ENCODE measurements at regions not wholly inside any gene's neighbourhood (a gene's known extent, or its start where the extent isn't known, plus 50 kb on each side); places are given as distances from the start of the nearest gene placed in this dataset.

DNA sequence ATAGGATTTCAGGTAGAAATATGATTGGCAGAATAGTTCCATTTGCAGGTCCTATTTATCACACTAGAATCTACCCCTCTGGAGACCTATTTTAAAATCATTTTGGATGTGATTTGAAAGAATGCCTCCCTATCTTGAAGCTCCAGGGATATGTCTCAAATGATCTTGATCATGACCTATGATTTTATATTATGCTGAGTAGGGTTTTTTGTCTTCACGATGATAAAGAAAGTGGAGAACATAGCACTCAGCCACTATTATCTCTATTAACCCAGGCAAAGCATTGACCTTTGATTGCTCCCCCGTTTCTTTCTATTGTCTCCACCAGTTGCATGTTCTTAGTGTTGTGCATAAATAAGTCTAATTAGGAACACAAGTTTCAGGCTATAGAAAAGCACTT is 307.9 kb downstream of the BLID start:
- Histone ChIP-seq H3K4me1 (ENCODE audit: control insufficient read depth, insufficient read depth, low read length) (no peaks in the 10 kb centered on the region), H3K9me3 (ENCODE audit: control insufficient read depth, low read length) (no peaks in the 10 kb centered on the region), H3K27ac (ENCODE audit: insufficient read depth, low read depth, low read length, poor library complexity, severe bottlenecking) (no peak overlapping the region), H3K36me3 (ENCODE audit: control insufficient read depth, insufficient read depth, low read length) (no peaks in the 10 kb centered on the region), H3K27me3 (ENCODE audit: control insufficient read depth, insufficient read depth, low read length, poor library complexity, severe bottlenecking) (no peaks in the 10 kb centered on the region), H3K4me3 (ENCODE audit: insufficient read depth, low read depth, low read length) (no peak overlapping the region)
- 69 to 100% methylated on average over 1 to 2 of the region's 2 CpGs for WGBS, 2 experiments

DNA sequence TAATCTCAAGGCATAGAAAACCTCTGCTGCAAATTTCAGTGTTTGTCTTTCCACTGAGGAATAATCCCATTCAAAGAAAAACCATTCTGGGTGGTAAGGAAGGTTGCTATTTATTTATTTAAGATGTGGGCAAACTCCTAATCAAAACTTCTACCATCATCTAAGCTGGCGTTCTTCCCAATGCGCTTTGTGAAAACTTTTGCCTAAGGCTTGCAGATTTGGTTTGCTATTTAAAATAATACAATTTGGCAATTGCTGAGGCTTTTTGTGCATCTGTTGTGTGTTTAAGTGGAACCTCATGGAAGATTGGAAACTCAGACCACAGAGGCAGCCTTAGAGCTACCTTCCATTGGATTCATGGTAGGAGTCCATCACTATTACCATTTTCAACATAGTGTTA is 309.0 kb downstream of the BLID start:
- H3K4me1 ChIP-seq (ENCODE audit: control insufficient read depth, insufficient read depth, low read length): peaks cover 9% of the 10 kb centered on the region
- H3K36me3 ChIP-seq (ENCODE audit: control insufficient read depth, insufficient read depth, low read length): no peaks in the 10 kb centered on the region
- no peaks in the 10 kb centered on the region for H3K9me3 ChIP-seq (ENCODE audit: control insufficient read depth, low read length)
- WGBS, 2 experiments: 100% methylated on average over 2 of the region's 2 CpGs; no CpG with 5 or more reads in 1 of the 2 experiments
- H3K27me3 ChIP-seq (ENCODE audit: control insufficient read depth, insufficient read depth, low read length, poor library complexity, severe bottlenecking): no peaks in the 10 kb centered on the region
- no peak overlapping the region for H3K4me3 ChIP-seq (ENCODE audit: insufficient read depth, low read depth, low read length)
- H3K27ac ChIP-seq (ENCODE audit: insufficient read depth, low read depth, low read length, poor library complexity, severe bottlenecking): no peak overlapping the region

DNA sequence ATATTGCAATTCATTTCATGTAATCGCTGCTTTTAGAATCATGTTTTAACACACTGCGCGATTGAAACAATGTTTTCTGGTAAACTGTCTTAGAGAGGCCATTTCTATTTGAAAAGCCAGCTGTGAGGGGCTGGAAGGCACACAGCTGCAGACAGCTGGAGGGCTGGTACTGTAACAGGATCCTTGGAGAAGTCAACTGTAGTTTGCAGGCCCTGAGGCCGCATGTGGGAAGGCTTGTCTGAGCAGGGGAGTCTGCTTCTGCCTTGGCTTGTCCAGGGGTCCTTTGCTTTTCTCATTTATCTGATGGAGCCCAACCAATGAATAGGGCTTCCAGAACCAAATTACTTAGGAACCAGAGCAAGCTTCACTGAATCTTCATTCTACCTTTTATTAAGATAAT is 313.5 kb downstream of the BLID start:
- peaks cover 24% of the 10 kb centered on the region for H3K4me1 ChIP-seq (ENCODE audit: control insufficient read depth, insufficient read depth, low read length)
- 31 to 42% methylated on average over 4 of the region's 4 CpGs for WGBS, 2 experiments

DNA sequence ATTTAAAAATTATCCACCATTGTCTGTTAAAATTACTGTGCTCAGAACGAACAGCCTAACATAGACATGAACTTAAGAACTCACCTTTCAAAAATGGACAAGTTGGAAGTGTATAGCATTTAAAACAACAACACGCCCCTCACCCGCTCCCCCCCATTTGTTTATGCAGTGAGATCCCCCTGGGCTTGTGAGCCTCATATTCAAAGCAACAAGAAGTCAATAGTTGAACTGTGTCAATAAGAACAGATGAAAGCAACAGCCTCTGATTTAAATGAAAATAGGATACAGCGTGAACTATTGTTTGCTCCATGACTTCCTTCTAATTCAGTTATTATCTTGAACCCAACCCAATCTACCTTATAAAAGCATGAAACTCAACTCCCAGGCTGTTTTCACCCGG is 314.2 kb downstream of the BLID start:
- Histone ChIP-seq H3K27ac (ENCODE audit: insufficient read depth, low read depth, low read length, poor library complexity, severe bottlenecking) (peak overlapping the region; percentile 87), H3K4me1 (ENCODE audit: control insufficient read depth, insufficient read depth, low read length) (peaks cover 24% of the 10 kb centered on the region), H3K9me3 (ENCODE audit: control insufficient read depth, low read length) (no peaks in the 10 kb centered on the region), H3K36me3 (ENCODE audit: control insufficient read depth, insufficient read depth, low read length) (no peaks in the 10 kb centered on the region), H3K27me3 (ENCODE audit: control insufficient read depth, insufficient read depth, low read length, poor library complexity, severe bottlenecking) (no peaks in the 10 kb centered on the region), H3K4me3 (ENCODE audit: insufficient read depth, low read depth, low read length) (no peak overlapping the region)
- 7 to 8% methylated on average over 5 of the region's 5 CpGs for WGBS, 2 experiments

More for the DNA sequence above, 313.5 kb downstream of the BLID start:
- Histone ChIP-seq H3K9me3 (ENCODE audit: control insufficient read depth, low read length) (no peaks in the 10 kb centered on the region), H3K27me3 (ENCODE audit: control insufficient read depth, insufficient read depth, low read length, poor library complexity, severe bottlenecking) (no peaks in the 10 kb centered on the region), H3K27ac (ENCODE audit: insufficient read depth, low read depth, low read length, poor library complexity, severe bottlenecking) (no peak overlapping the region), H3K4me3 (ENCODE audit: insufficient read depth, low read depth, low read length) (no peak overlapping the region), H3K36me3 (ENCODE audit: control insufficient read depth, insufficient read depth, low read length) (no peaks in the 10 kb centered on the region)

DNA sequence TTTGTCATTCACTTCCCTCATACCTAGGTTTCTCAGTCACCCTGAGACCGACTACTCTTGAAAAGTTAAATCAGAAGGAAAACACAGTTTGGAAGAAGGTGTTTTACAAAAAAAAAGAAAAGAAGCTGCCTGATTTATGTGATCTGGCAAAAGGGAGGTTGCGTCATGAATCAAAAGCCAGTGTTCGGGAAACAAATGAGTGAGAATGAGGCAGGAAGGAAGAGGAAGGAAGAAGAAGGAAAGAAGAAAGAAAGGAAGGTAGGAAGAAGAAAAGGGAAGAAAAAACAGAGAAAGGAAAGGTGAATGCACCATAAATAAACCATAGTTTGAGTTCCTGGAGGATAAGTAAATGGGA is 314.6 kb downstream of the BLID start:
- no peak overlapping the region for H3K4me3 ChIP-seq (ENCODE audit: insufficient read depth, low read depth, low read length)

DNA sequence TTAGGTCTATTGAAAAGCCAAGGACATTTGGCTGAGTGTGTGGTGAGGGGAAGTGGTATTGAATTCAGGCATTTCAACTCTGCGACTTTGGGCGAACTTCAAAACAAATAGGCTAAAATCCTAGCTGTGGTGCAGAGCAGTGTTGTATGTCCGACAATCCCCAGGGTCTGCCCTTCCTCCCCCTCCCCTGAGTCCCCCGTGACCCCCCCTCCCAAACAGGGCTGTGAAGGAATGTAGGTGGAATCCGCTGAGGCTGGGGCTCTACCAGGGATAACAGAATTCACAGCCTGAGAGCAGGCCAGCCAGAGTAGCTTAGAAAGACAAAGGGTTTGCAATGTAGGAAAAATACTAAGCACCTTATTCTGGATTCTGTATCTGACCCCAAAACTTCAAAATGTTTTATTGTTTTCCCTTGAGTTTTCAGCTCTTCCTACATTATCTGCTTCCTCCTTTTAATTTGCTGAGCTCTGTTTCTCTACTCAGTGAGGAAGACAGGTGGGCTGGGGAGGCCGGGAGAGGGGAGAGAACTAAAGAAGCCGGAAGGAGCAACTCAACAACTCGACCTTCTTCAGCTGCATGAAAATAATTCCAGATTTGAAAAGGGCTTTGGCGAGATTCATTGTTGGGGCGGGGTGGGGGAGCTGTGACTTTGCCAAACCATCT is 315.2 kb downstream of the BLID start:
- 3 to 6% methylated on average over 9 to 10 of the region's 10 CpGs for WGBS, 2 experiments
- no peaks in the 10 kb centered on the region for H3K9me3 ChIP-seq (ENCODE audit: control insufficient read depth, low read length)
- no peak overlapping the region for H3K4me3 ChIP-seq (ENCODE audit: insufficient read depth, low read depth, low read length)
- H3K36me3 ChIP-seq (ENCODE audit: control insufficient read depth, insufficient read depth, low read length): no peaks in the 10 kb centered on the region
- peak overlapping the region; percentile 87 for H3K27ac ChIP-seq (ENCODE audit: insufficient read depth, low read depth, low read length, poor library complexity, severe bottlenecking)
- no peaks in the 10 kb centered on the region for H3K27me3 ChIP-seq (ENCODE audit: control insufficient read depth, insufficient read depth, low read length, poor library complexity, severe bottlenecking)
- peaks cover 24% of the 10 kb centered on the region for H3K4me1 ChIP-seq (ENCODE audit: control insufficient read depth, insufficient read depth, low read length)

More for the DNA sequence above, 314.6 kb downstream of the BLID start:
- Histone ChIP-seq H3K27ac (ENCODE audit: insufficient read depth, low read depth, low read length, poor library complexity, severe bottlenecking) (peak overlapping the region; percentile 87), H3K27me3 (ENCODE audit: control insufficient read depth, insufficient read depth, low read length, poor library complexity, severe bottlenecking) (no peaks in the 10 kb centered on the region), H3K4me1 (ENCODE audit: control insufficient read depth, insufficient read depth, low read length) (peaks cover 24% of the 10 kb centered on the region), H3K36me3 (ENCODE audit: control insufficient read depth, insufficient read depth, low read length) (no peaks in the 10 kb centered on the region), H3K9me3 (ENCODE audit: control insufficient read depth, low read length) (no peaks in the 10 kb centered on the region)
- 17 to 19% methylated on average over 3 of the region's 3 CpGs for WGBS, 2 experiments

DNA sequence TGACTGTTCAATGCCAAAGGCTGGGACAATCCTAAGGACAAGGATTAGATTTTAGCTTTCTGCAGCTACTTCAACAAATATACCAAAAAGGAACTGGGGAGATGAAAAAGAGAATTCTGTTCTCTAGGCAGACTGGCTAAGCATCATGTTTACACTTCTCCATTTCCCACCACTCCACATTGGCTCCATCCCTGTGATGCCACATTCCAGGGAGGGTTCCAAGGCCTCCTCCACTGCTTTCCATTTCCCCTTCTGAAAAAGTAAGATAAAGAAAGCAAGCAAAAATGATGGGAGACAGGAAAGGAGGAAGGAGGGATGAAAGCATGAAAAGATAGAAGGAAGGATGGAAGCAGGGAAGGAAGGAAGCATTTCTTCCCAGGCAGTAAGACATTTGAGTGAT is 315.8 kb downstream of the BLID start:
- Histone ChIP-seq H3K27me3 (ENCODE audit: control insufficient read depth, insufficient read depth, low read length, poor library complexity, severe bottlenecking) (no peaks in the 10 kb centered on the region), H3K9me3 (ENCODE audit: control insufficient read depth, low read length) (no peaks in the 10 kb centered on the region), H3K36me3 (ENCODE audit: control insufficient read depth, insufficient read depth, low read length) (no peaks in the 10 kb centered on the region), H3K4me1 (ENCODE audit: control insufficient read depth, insufficient read depth, low read length) (peaks cover 24% of the 10 kb centered on the region), H3K27ac (ENCODE audit: insufficient read depth, low read depth, low read length, poor library complexity, severe bottlenecking) (no peak overlapping the region), H3K4me3 (ENCODE audit: insufficient read depth, low read depth, low read length) (no peak overlapping the region)

DNA sequence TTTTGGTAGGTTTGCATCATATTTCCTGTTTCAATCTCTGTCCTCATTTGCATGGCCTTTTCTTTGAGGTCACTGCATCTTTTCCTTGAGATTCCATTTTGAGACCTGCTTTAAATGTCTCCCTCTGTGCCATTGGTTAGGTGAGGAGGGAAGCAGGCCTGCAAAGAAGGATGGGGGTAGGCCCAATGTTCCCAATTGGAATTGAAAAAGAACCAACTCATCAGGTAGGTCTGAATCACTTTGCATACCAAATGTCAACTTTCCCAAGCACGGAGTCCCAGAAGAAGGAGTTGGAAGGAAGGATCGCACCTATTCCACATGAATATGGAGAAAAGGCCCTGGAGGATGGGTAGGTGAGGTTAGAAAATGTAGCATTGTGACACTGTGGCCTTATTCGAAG is 318.5 kb downstream of the BLID start:
- Histone ChIP-seq H3K4me3 (ENCODE audit: insufficient read depth, low read depth, low read length) (no peak overlapping the region), H3K9me3 (ENCODE audit: control insufficient read depth, low read length) (no peaks in the 10 kb centered on the region), H3K27ac (ENCODE audit: insufficient read depth, low read depth, low read length, poor library complexity, severe bottlenecking) (no peak overlapping the region), H3K27me3 (ENCODE audit: control insufficient read depth, insufficient read depth, low read length, poor library complexity, severe bottlenecking) (no peaks in the 10 kb centered on the region), H3K36me3 (ENCODE audit: control insufficient read depth, insufficient read depth, low read length) (no peaks in the 10 kb centered on the region), H3K4me1 (ENCODE audit: control insufficient read depth, insufficient read depth, low read length) (peaks cover 20% of the 10 kb centered on the region)
- WGBS, 2 experiments: 84 to 96% methylated on average over 3 of the region's 3 CpGs

DNA sequence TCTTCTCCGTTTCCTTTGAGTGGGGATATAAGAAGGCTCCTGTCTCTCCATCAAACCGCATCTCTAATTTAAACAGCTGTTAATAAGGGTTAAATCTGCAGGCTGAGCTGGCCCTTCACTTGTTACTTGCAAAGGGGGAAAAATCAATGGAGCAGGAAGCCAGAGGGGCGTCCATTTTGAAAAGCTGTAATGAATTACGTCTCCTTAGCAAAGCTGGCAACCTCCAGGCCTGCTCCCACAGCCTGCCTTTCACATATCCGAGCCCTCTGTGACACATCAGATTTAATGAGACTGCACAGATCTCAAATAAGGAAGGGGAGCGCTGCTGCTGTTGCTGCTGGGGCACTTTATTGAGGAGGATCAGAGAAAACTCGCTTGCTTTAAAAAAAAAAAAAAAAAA is 320.8 kb downstream of the BLID start:
- Histone ChIP-seq H3K4me1 (ENCODE audit: control insufficient read depth, insufficient read depth, low read length) (peaks cover under 1% of the 10 kb centered on the region), H3K27me3 (ENCODE audit: control insufficient read depth, insufficient read depth, low read length, poor library complexity, severe bottlenecking) (no peaks in the 10 kb centered on the region), H3K36me3 (ENCODE audit: control insufficient read depth, insufficient read depth, low read length) (no peaks in the 10 kb centered on the region), H3K9me3 (ENCODE audit: control insufficient read depth, low read length) (no peaks in the 10 kb centered on the region), H3K27ac (ENCODE audit: insufficient read depth, low read depth, low read length, poor library complexity, severe bottlenecking) (no peak overlapping the region), H3K4me3 (ENCODE audit: insufficient read depth, low read depth, low read length) (no peak overlapping the region)
- 86 to 88% methylated on average over 7 of the region's 7 CpGs for WGBS, 2 experiments

DNA sequence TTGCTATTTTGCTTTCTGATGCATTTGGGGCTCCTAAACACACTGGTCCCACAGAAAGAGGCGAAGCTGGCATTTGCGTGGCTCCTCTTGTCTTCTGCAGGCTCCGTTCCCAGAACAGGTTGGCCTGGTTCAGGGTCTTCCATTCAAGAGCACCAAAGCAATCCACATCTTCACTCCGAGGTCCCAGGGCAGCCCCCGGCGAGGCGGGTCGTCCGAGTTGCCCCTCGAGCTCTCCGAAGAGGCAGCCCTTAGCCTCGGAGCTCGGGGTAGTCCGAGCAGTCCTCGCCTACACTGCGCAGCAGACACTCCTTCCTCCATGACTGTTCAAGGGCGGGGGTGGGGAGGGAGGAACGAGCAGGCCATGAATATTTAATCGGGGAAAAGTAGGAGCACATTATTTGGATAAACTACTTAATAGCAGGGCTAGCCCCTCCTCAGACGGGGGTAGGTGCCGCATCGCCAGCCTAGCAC is 321.3 kb downstream of the BLID start:
- WGBS, 2 experiments: 95 to 96% methylated on average over 22 of the region's 22 CpGs
- no peak overlapping the region for H3K27ac ChIP-seq (ENCODE audit: insufficient read depth, low read depth, low read length, poor library complexity, severe bottlenecking)
- H3K36me3 ChIP-seq (ENCODE audit: control insufficient read depth, insufficient read depth, low read length): no peaks in the 10 kb centered on the region
- no peak overlapping the region for H3K4me3 ChIP-seq (ENCODE audit: insufficient read depth, low read depth, low read length)
- no peaks in the 10 kb centered on the region for H3K27me3 ChIP-seq (ENCODE audit: control insufficient read depth, insufficient read depth, low read length, poor library complexity, severe bottlenecking)
- H3K9me3 ChIP-seq (ENCODE audit: control insufficient read depth, low read length): no peaks in the 10 kb centered on the region
- H3K4me1 ChIP-seq (ENCODE audit: control insufficient read depth, insufficient read depth, low read length): no peaks in the 10 kb centered on the region

DNA sequence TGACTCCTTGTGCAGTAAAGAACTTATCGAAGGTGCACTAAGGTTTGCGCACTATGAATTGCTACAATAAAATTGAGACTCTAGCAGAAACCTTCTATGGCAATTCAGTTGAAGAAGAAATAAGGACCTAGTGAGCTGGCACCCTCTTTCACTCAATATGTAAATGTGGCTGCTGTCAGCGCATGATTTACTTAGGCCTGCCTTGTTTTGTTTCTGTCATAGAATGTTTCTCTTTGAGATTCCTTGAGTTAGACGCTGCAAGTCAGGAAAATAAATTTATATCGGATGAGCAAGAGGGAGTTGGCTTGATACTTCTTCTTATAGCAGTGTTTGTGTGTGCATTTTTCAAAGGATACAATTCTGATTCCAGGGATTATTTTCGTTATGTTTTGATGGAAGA is 322.1 kb downstream of the BLID start:
- H3K4me1 ChIP-seq (ENCODE audit: control insufficient read depth, insufficient read depth, low read length): no peaks in the 10 kb centered on the region
- H3K27ac ChIP-seq (ENCODE audit: insufficient read depth, low read depth, low read length, poor library complexity, severe bottlenecking): no peak overlapping the region
- H3K9me3 ChIP-seq (ENCODE audit: control insufficient read depth, low read length): no peaks in the 10 kb centered on the region
- H3K36me3 ChIP-seq (ENCODE audit: control insufficient read depth, insufficient read depth, low read length): no peaks in the 10 kb centered on the region
- H3K27me3 ChIP-seq (ENCODE audit: control insufficient read depth, insufficient read depth, low read length, poor library complexity, severe bottlenecking): no peaks in the 10 kb centered on the region
- no peak overlapping the region for H3K4me3 ChIP-seq (ENCODE audit: insufficient read depth, low read depth, low read length)
- WGBS, 2 experiments: 92 to 95% methylated on average over 6 of the region's 6 CpGs
